Cardiac septum (tissue), 1 donor: ENCODE measurements at regions not wholly inside any gene's neighbourhood (a gene's known extent, or its start where the extent isn't known, plus 50 kb on each side); places are given as distances from the start of the nearest gene placed in this dataset.
"Not testable (repeated sequence)": the region's sequence is repeated elsewhere in the genome, so short reads cannot be mapped to it uniquely, and the experiment has no call there.

Experiments used
- DNase-seq: peaks from one replicate; pipeline ENCODE4 v3.0.0-alpha.2; 2020; ENCODE audit warnings: low spot score
- intact Hi-C: fragments of 100-400 bp; cut with DNase I; formaldehyde crosslinking; loops from one replicate; pipeline ENCODE4 v1.14.0; 2022
- donor health status: DM: no; HTN: no; CAD: no.

DNA sequence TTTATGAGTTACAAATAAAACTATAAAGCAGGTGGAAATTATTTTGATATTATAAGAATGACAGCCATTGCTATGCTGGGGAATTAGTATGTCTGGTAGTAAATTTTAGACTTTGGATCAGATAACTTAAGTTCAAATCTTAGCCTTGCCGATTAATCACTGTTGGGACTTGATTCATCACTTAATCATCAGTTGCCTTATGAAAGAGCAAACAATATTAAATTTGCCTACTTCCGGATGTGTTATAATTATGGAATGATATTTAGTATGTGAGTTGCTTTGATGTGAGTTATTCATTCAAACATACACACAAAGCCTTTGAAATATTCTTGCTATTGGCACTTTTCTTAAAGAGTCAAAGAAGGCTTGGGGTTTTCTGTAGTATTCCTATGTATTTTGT, 717.7 kb downstream of the BRINP1 start:
- intact Hi-C loops = no loop called here

DNA sequence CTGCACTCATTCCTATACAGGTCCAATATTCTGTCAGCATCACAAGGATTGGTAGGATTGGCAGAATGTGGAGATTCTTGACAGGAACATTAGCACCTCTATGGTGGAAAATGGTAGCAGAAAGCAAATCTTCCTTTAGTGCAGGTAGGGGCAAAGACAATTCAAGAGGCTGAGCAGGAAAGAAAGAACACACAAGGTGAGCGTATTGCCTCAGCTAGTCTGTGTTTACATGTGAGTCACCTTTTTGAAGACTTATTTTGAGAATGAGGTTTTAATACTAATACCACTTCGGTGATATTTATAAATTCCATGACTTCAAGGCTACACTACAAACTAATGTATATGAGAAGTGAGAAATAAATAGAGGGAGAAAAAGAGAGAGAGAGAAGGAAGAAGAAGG, 717.0 kb downstream of the BRINP1 start:
- no peak for DNase-seq
- intact Hi-C loops = no loop called here

More for the DNA sequence above, 717.7 kb downstream of the BRINP1 start:
- DNase-seq = no peak

GRCh38 chr9:118652912-118653311, 716.3 kb downstream of the BRINP1 start:
- DNase-seq = no peak
- intact Hi-C loops = no loop called here

GRCh38 chr9:118659011-118659410, 710.2 kb downstream of the BRINP1 start:
- intact Hi-C loops = no loop called here
- DNase-seq = no peak

DNA sequence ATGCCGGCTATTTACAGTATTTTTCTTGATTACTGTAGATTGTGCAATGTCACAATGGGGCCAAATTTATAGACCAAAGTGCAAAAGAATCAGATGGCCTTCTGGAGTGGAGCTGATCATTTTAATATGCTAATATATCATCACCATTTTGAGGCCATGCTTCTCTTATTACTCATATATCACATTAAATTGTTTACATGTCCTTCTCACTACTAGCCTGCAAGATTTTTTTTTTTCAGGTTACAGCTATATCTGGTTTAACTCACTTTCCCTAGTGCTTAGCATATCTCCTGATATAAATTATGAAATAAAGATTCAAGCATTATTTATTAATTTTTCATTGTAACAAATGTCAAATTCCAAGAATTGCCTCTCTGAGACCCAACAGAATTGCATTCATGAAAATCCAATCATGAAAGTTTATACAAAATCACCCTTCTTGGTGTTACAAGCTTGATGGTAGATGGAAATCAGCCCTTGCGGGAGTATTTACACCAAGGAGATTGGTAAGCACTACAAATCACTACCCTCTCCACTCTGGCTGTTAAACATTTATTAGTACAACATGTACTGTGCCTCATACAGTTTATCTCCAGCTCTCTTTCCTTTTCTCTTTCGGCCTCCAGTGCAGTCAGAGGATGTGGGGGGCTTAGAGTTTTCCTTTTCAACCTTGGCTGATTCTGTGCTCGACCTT, 703.9 kb downstream of the BRINP1 start:
- no peak for DNase-seq
- intact Hi-C loops = no loop called here

DNA sequence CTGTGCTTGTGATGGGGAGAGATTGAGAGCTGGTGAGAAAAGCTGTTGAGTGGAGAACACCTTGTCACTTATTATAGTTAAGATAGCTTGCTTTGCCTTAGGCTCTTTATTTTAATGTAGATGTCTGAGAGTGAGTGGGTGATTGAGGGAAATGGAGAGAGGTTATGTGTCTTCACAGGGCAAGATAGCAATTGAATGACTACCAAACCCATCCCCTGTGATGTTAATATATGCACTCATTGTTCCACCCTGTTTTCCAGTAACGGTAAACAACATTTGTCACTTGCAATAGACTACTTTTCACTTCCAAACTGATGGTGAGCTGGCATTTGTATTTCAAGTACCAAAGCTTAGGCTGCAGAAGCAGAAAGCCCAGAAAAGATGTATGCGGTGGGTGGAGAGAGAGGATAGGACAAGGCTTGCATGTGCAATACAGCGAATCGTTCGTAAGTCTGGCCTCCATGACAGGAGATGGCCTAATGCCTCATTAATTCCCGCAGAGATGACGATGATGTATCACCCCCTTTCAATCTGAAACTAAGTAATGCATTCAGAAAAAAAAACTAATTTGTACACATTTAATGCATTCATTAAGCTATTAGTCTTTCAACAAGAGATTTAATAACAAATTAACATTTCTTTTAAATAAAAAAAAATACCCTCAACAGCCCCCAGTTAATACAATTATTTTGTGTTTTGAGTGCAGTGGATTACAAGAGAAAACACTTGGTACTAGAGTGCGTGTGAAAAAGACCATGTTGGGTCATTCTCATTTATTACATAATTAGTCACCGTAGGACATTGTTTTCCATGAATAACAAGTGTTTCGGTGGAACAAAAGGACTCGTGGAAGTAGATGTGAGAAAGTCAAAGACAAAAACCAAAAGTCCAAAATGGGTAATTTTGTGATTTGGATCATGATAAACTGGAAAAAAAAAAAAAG, 699.0 kb downstream of the BRINP1 start:
- intact Hi-C loops = no loop called here
- no peak for DNase-seq

DNA sequence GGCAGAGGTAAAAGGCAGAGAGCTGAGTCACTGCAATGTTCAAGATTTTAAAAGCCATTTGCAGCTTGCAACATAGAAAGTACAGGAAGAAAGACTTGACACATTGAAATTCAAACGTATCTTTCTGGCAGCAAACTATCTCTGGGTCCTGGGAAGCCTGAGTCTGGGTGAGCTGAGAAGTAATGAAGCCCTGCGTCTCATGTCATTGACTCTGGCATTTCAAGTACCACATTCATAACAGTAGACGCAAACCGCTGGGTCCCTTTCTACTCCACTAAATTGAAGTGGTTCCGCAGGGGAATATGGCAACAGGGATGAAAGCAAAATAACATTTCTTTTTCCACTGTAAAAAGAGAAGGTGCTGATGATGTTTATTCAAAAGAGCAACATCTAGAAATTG, 694.3 kb downstream of the BRINP1 start:
- intact Hi-C loops = no loop called here
- no peak for DNase-seq

DNA sequence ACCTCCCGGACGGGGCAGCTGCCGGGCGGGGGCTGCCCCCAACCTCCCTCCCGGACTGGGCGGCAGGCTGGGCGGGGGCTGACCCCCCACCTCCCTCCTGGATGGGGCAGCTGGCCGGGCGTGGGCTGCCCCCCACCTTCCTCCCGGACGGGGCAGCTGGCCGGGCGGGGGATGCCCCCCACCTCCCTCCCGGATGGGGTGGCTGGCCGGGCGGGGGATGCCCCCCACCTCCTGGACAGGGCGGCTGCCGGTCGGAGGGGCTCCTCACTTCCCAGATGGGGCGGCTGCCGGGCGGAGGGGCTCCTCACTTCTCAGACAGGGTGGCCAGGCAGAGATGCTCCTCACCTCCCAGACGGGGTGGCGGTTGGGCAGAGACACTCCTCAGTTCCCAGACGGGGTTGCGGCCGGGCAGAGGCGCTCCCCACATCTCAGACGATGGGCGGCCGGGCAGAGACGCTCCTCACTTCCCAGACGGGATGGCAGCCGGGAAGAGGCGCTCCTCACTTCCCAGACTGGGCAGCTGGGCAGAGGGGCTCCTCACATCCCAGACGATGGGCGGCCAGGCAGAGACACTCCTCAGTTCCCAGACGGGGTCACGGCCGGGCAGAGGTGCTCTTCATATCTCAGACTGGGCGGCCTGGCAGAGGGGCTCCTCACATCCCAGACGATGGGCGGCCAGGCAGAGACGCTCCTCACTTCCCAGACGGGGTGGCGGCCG, 691.1 kb downstream of the BRINP1 start:
- intact Hi-C loops = not testable (repeated sequence)

GRCh38 chr9:118686959-118687358, 682.3 kb downstream of the BRINP1 start:
- no peak for DNase-seq
- intact Hi-C loops = no loop called here

More for the DNA sequence above, 691.1 kb downstream of the BRINP1 start:
- DNase-seq = not testable (repeated sequence)

GRCh38 chr9:118689280-118689679, 680.0 kb downstream of the BRINP1 start:
- DNase-seq = no peak
- intact Hi-C loops = no loop called here

- intact Hi-C loops = no loop called here
- no peak for DNase-seq
These were observed 676.6 kb downstream of the BRINP1 start for GRCh38 chr9:118692613-118693012.

- intact Hi-C loops = no loop called here
- no peak for DNase-seq
These were observed 675.6 kb downstream of the BRINP1 start for GRCh38 chr9:118693645-118694044.

- intact Hi-C loops = not testable (repeated sequence)
These were observed 674.0 kb downstream of the BRINP1 start for GRCh38 chr9:118695249-118695648.

DNA sequence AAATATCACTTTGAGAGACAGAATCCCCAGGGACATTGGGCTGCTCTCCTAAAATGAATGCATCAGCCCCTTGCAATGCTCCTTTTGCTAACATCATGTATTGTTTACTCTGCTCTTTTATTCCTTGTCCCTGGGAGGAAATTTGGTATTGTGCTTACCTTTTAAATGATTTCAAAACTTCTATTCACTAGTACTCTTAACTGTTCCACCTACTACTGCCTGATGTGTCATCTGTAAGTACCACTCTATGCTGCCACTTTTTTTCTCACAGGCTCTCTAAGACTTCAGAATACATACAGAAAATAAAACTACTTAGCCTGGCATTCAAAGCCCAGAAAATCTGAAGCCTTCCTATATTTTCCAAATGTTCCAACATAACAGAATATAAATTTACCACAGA, 667.2 kb downstream of the BRINP1 start:
- intact Hi-C loops = no loop called here
- DNase-seq = no peak

More at GRCh38 chr9:118695249-118695648, 674.0 kb downstream of the BRINP1 start:
- DNase-seq = not testable (repeated sequence)

- no peak for DNase-seq
- intact Hi-C loops = no loop called here
These were observed 657.4 kb downstream of the BRINP1 start for GRCh38 chr9:118711843-118712242.

- intact Hi-C loops = no loop called here
- DNase-seq = no peak
These were observed 648.0 kb downstream of the BRINP1 start for GRCh38 chr9:118721276-118721675.

- no peak for DNase-seq
- intact Hi-C loops = no loop called here
These were observed 647.3 kb downstream of the BRINP1 start for GRCh38 chr9:118721923-118722322.

GRCh38 chr9:118729981-118730380, 639.3 kb downstream of the BRINP1 start:
- intact Hi-C loops = no loop called here

GRCh38 chr9:118732998-118733397, 636.2 kb downstream of the BRINP1 start:
- intact Hi-C loops = no loop called here
- DNase-seq = no peak

More at GRCh38 chr9:118729981-118730380, 639.3 kb downstream of the BRINP1 start:
- no peak for DNase-seq

- DNase-seq = no peak
- intact Hi-C loops = no loop called here
These were observed 634.5 kb downstream of the BRINP1 start for GRCh38 chr9:118734696-118735095.
